ENCODE measurements at regions not wholly inside any gene's neighbourhood (a gene's known extent, or its start where the extent isn't known, plus 50 kb on each side); places are given as distances from the start of the nearest gene placed in this dataset.
"Not testable (repeated sequence)": the region's sequence is repeated elsewhere in the genome, so short reads cannot be mapped to it uniquely, and the experiment has no call there.

DNA sequence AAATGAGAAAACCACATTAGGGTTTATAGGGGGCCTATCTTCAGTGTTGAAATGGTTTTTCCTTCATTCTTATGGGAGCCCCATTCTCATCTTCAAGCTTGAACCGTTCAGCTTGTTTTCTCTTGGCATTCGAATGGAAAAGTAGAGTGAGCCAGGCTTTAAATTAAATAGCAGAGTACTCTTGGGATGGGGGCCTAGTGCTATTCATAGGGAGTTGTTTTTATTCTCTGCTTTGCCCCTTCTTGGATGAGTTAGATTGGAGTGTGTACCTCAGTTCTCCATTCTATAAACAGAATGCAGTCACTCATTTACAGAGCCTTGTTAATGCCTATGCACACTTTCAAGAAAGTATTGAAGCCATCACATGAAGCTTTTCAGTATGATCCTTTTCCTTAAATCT, 127.9 kb downstream of the FAM170A start:
- POLR2A ChIA-PET: no interaction called here

DNA sequence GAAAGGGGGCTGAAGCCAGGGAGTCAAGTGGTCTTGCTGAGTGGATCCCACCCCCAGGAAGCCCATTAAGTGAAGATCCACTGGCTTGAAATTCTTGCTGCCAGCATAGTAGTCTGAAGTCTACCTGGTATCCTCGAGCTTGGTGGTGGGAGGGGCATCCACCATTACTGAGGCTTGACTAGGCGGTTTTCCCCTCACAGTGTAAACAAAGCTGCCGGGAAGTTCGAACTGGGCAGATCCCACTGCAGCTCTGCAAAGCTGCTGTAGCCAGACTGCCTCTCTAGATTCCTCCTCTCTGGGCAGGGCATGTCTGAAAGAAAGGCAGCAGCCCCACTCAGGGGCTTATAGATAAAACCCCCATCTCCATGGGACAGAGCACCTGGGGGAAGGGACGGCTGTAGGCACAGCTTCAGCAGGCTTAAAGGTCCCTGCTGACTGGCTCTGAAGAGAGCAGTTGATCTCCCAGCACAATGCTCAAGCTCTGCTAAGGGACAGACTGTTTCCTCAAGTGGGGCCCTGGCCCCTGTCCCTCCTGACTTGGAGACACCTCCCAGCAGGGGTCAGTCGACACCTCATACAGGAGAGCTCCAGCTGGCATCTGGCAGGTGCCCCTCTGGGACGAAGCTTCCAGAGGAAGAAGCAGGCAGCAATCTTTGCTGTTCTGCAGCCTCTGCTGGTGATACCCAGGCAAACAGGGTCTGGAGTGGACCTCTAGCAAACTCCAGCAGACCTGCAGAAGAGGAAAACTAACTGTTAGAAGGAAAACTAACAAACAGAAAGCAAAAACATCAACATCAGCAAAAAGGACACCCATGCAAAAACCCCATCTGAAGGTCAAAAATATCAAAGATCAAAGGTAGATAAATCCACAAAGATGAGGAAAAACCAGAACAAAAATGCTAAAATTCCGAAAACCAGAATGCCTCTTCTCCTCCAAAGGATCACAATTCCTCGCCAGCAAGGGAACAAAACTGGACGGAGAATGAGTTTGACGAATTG, 140.6 kb downstream of the FAM170A start:
- H3K4me3 ChIP-seq (ENCODE audit: low read depth, low read length); CTCF ChIA-PET; POLR2A ChIA-PET; H3K9me3 ChIP-seq (ENCODE audit: control insufficient read depth, insufficient read depth, low read depth, low read length); H3K4me1 ChIP-seq (ENCODE audit: control insufficient read depth, insufficient read depth, low read length); H3K36me3 ChIP-seq (ENCODE audit: control insufficient read depth in 2 of 2, insufficient read depth in 1 of 2, low read length in 2 of 2); H3K27ac ChIP-seq (ENCODE audit: extremely low read depth, low read depth, low read length): not testable (repeated sequence)

More for the DNA sequence above, 127.9 kb downstream of the FAM170A start:
- no peaks in the 10 kb centered on the region for H3K4me1 ChIP-seq (ENCODE audit: control insufficient read depth, insufficient read depth, low read length)
- H3K27ac ChIP-seq (ENCODE audit: extremely low read depth, low read depth, low read length): no peak overlapping the region
- H3K9me3 ChIP-seq (ENCODE audit: control insufficient read depth, insufficient read depth, low read depth, low read length): no peaks in the 10 kb centered on the region
- H3K4me3 ChIP-seq (ENCODE audit: low read depth, low read length): no peak overlapping the region
- TF ChIP-seq ZFP41 (tag by site-specific recombination; IDR thresholded peaks at IDR 0.05; ENCODE audit: borderline replicate concordance): no peak
- no peak for TF ChIP-seq ZNF157 (tag by site-specific recombination; IDR thresholded peaks at IDR 0.05)
- TF ChIP-seq ZNF24 (tag by site-specific recombination; IDR thresholded peaks at IDR 0.05): no peak
- TF ChIP-seq ZNF514 (tag by site-specific recombination; IDR thresholded peaks at IDR 0.05): no peak
- no peak for TF ChIP-seq ZNF777 (tag by site-specific recombination; IDR thresholded peaks at IDR 0.05; ENCODE audit: borderline replicate concordance)
- TF ChIP-seq, protein P1, sequence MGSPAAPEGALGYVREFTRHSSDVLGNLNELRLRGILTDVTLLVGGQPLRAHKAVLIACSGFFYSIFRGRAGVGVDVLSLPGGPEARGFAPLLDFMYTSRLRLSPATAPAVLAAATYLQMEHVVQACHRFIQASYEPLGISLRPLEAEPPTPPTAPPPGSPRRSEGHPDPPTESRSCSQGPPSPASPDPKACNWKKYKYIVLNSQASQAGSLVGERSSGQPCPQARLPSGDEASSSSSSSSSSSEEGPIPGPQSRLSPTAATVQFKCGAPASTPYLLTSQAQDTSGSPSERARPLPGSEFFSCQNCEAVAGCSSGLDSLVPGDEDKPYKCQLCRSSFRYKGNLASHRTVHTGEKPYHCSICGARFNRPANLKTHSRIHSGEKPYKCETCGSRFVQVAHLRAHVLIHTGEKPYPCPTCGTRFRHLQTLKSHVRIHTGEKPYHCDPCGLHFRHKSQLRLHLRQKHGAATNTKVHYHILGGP (tag by site-specific recombination; IDR thresholded peaks at IDR 0.05): no peak
- no peak for TF ChIP-seq GFI1B (tag by site-specific recombination; IDR thresholded peaks at IDR 0.05)
- TF ChIP-seq ZNF292 (tag by site-specific recombination; IDR thresholded peaks at IDR 0.05; ENCODE audit: borderline replicate concordance, low read depth): no peak
- TF ChIP-seq ZNF776 (tag by site-specific recombination; IDR thresholded peaks at IDR 0.05; ENCODE audit: borderline replicate concordance): no peak
- TF ChIP-seq ZNF707 (tag by site-specific recombination; IDR thresholded peaks at IDR 0.05): no peak
- H3K36me3 ChIP-seq (ENCODE audit: control insufficient read depth in 2 of 2, insufficient read depth in 1 of 2, low read length in 2 of 2): no peaks in the 10 kb centered on the region
- CTCF ChIA-PET: interaction anchor here (0.7 kb wide), 1 partner anchor 545 kb away, joined by 3 read pairs; no protein-coding TSS in a partner anchor

DNA sequence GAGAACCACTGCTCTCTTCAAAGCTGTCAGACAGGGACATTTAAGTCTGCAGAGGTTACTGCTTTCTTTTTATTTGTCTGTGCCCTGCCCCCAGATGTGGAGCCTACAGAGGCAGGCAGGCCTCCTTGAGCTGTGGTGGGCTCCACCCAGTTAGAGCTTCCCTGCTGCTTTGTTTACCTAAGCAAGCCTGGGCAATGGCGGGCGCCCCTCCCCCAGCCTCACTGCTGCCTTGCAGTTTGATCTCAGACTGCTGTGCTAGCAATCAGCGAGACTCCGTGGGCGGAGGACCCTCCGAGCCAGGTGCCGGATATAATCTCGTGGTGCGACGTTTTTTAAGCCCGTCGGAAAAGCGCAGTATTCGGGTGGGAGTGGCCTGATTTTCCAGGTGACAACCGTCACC, 150.8 kb downstream of the FAM170A start:
- CTCF ChIA-PET; H3K36me3 ChIP-seq (ENCODE audit: control insufficient read depth in 2 of 2, insufficient read depth in 1 of 2, low read length in 2 of 2); H3K4me1 ChIP-seq (ENCODE audit: control insufficient read depth, insufficient read depth, low read length); H3K4me3 ChIP-seq (ENCODE audit: low read depth, low read length); H3K9me3 ChIP-seq (ENCODE audit: control insufficient read depth, insufficient read depth, low read depth, low read length); H3K27ac ChIP-seq (ENCODE audit: extremely low read depth, low read depth, low read length); POLR2A ChIA-PET: not testable (repeated sequence)

DNA sequence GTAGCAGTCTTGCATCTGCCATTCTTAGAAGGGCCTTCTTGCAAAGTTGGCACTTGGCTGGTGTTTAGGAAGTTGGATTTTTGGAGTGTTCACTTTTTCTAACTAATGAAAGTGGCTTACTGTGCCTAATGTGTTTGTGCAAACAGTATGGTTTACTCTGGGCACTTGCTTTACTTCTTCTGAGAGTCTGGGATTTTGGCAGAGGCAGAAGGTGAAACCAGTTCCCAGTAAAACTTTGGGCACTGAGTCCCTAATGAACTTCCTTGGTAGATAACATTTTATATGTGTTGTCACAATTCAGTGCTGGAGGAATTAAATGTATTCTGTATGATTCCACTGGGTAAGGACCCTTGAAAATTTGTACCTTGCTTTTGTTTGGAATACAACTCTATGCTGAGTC, 155.7 kb downstream of the FAM170A start:
- CTCF ChIA-PET: no interaction called here
- Histone ChIP-seq H3K4me3 (ENCODE audit: low read depth, low read length) (no peak overlapping the region), H3K9me3 (ENCODE audit: control insufficient read depth, insufficient read depth, low read depth, low read length) (no peaks in the 10 kb centered on the region), H3K27ac (ENCODE audit: extremely low read depth, low read depth, low read length) (no peak overlapping the region), H3K36me3 (ENCODE audit: control insufficient read depth in 2 of 2, insufficient read depth in 1 of 2, low read length in 2 of 2) (no peaks in the 10 kb centered on the region), H3K4me1 (ENCODE audit: control insufficient read depth, insufficient read depth, low read length) (no peaks in the 10 kb centered on the region)
- POLR2A ChIA-PET: no interaction called here
- no peak for TF ChIP-seq ZNF423 (tag by site-specific recombination; IDR thresholded peaks at IDR 0.05)
- no peak for TF ChIP-seq ZNF837 (tag by site-specific recombination; IDR thresholded peaks at IDR 0.05)
- no peak for TF ChIP-seq ZNF19 (tag by site-specific recombination; IDR thresholded peaks at IDR 0.05; ENCODE audit: low read depth)
- TF ChIP-seq GFI1B (tag by site-specific recombination; IDR thresholded peaks at IDR 0.05): no peak
- TF ChIP-seq ZNF10 (tag by site-specific recombination; IDR thresholded peaks at IDR 0.05): no peak
- TF ChIP-seq, protein P2, sequence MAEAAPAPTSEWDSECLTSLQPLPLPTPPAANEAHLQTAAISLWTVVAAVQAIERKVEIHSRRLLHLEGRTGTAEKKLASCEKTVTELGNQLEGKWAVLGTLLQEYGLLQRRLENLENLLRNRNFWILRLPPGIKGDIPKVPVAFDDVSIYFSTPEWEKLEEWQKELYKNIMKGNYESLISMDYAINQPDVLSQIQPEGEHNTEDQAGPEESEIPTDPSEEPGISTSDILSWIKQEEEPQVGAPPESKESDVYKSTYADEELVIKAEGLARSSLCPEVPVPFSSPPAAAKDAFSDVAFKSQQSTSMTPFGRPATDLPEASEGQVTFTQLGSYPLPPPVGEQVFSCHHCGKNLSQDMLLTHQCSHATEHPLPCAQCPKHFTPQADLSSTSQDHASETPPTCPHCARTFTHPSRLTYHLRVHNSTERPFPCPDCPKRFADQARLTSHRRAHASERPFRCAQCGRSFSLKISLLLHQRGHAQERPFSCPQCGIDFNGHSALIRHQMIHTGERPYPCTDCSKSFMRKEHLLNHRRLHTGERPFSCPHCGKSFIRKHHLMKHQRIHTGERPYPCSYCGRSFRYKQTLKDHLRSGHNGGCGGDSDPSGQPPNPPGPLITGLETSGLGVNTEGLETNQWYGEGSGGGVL (tag by site-specific recombination; IDR thresholded peaks at IDR 0.05): no peak
- TF ChIP-seq ZNF776 (tag by site-specific recombination; IDR thresholded peaks at IDR 0.05; ENCODE audit: borderline replicate concordance): no peak
- no peak for TF ChIP-seq ZNF341 (tag by site-specific recombination; IDR thresholded peaks at IDR 0.05; ENCODE audit: low read depth)
- no peak for TF ChIP-seq YY2 (tag by site-specific recombination; IDR thresholded peaks at IDR 0.05)
- no peak for TF ChIP-seq ZNF670 (tag by site-specific recombination; IDR thresholded peaks at IDR 0.05; ENCODE audit: low read depth)
- TF ChIP-seq, protein P3, sequence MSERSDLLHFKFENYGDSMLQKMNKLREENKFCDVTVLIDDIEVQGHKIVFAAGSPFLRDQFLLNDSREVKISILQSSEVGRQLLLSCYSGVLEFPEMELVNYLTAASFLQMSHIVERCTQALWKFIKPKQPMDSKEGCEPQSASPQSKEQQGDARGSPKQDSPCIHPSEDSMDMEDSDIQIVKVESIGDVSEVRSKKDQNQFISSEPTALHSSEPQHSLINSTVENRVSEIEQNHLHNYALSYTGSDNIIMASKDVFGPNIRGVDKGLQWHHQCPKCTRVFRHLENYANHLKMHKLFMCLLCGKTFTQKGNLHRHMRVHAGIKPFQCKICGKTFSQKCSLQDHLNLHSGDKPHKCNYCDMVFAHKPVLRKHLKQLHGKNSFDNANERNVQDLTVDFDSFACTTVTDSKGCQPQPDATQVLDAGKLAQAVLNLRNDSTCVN (tag by site-specific recombination; optimal IDR thresholded peaks at IDR 0.05): no peak
- TF ChIP-seq KLF7 (tag by site-specific recombination; IDR thresholded peaks at IDR 0.05; ENCODE audit: borderline replicate concordance): no peak
- no peak for TF ChIP-seq KLF9 (tag by site-specific recombination; IDR thresholded peaks at IDR 0.05; ENCODE audit: low read depth)

Measured in HEK293 (cell line).